ENCODE measurements at regions not wholly inside any gene's neighbourhood (a gene's known extent, or its start where the extent isn't known, plus 50 kb on each side); places are given as distances from the start of the nearest gene placed in this dataset.

DNA sequence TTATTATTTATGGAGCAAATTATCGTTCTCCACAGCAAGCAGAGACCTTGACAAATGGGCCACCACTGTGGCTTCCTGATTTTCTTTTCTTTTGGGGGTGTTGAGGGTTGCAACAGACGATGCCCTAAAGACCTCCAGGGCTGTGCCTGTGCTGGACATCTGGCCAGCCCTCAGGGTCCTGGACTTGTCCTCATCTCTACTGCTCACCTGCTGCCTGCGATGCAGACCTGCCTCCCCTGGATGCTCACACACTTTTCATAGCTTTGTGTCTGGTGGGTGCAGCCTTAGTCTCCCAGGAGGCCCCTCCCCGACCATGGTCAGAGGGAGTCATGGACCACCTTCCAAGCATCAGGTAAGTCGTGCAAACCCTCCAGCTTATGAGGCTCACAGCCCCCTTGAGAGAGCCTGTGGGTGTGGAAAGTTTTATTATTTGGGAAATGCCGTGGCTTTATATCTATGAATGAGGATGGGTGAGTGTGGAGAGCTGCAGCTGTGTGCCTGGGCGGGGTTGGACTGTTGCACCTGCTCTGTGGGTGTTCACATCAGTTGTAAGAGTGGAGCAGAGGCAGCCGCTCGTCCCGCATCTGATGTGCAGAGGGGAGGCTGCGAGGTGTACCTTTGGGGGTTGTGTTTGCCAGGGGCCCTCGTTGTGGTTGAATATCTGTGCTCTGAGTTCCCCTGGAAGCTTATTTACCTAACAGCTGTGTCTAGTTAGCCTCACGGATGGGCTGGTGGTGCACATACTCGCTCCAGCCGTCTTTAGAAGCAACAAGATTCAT, 126.3 kb upstream of the IRX4 start:
- DNase-seq (ENCODE audit: low read depth): no peak
- TF ChIP-seq, protein P1, sequence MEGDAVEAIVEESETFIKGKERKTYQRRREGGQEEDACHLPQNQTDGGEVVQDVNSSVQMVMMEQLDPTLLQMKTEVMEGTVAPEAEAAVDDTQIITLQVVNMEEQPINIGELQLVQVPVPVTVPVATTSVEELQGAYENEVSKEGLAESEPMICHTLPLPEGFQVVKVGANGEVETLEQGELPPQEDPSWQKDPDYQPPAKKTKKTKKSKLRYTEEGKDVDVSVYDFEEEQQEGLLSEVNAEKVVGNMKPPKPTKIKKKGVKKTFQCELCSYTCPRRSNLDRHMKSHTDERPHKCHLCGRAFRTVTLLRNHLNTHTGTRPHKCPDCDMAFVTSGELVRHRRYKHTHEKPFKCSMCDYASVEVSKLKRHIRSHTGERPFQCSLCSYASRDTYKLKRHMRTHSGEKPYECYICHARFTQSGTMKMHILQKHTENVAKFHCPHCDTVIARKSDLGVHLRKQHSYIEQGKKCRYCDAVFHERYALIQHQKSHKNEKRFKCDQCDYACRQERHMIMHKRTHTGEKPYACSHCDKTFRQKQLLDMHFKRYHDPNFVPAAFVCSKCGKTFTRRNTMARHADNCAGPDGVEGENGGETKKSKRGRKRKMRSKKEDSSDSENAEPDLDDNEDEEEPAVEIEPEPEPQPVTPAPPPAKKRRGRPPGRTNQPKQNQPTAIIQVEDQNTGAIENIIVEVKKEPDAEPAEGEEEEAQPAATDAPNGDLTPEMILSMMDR (IDR thresholded peaks at IDR 0.05; ENCODE audit: control insufficient read depth, extremely low read depth, insufficient read depth): no peak
- no peak overlapping the region for H3K4me3 ChIP-seq (ENCODE audit: low read depth, low read length)

DNA sequence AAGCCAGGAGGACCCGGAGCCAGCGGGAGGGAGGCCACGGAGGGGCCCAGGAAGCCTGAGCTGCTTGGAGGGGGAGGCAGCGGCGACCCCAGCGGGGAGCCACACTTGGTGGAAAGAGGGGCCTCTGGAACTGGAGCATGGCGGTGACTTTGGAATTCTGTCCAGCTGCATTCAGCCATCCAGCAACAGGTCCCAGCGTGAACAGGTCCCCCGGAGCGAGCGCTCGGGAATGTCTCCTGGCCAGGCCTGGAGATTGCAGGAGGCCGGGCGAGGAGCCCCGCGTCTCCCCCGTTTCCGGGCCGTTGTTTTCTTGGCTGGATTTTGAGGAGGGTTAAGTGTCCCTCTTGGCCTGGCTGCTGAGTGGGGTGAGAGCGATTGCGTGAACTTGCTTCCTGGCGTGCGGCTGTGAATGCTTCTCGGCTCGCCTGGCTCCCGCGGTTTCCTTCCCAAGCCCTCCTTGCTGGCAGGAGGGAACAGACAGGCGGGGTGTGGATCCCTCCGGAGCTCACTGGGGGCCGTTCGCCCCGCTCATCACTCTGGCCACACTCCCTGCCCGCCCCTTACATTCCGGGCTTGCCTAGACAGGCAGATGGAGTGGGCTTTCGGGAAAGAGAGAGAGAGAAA, 125.3 kb upstream of the IRX4 start:
- H3K4me3 ChIP-seq (ENCODE audit: low read depth, low read length): no peak overlapping the region
- TF ChIP-seq, protein P1 (IDR thresholded peaks at IDR 0.05; ENCODE audit: control insufficient read depth, extremely low read depth, insufficient read depth): no peak
- DNase-seq (ENCODE audit: low read depth): no peak

GRCh38 chr5:2007496-2007877, 124.8 kb upstream of the IRX4 start:
- TF ChIP-seq, protein P1 (IDR thresholded peaks at IDR 0.05; ENCODE audit: control insufficient read depth, extremely low read depth, insufficient read depth): no peak
- no peak overlapping the region for H3K4me3 ChIP-seq (ENCODE audit: low read depth, low read length)
- no peak for DNase-seq (ENCODE audit: low read depth)

- TF ChIP-seq, protein P1 (IDR thresholded peaks at IDR 0.05; ENCODE audit: control insufficient read depth, extremely low read depth, insufficient read depth): no peak
- no peak overlapping the region for H3K4me3 ChIP-seq (ENCODE audit: low read depth, low read length)
- no peak for DNase-seq (ENCODE audit: low read depth)
Observed at GRCh38 chr5:2006971-2007291, 124.2 kb upstream of the IRX4 start.

- H3K4me3 ChIP-seq (ENCODE audit: low read depth, low read length): no peak overlapping the region
- DNase-seq (ENCODE audit: low read depth): no peak
- TF ChIP-seq, protein P1 (IDR thresholded peaks at IDR 0.05; ENCODE audit: control insufficient read depth, extremely low read depth, insufficient read depth): no peak
Observed at GRCh38 chr5:2006193-2006970, 123.7 kb upstream of the IRX4 start.

- no peak overlapping the region for H3K4me3 ChIP-seq (ENCODE audit: low read depth, low read length)
- TF ChIP-seq, protein P1 (IDR thresholded peaks at IDR 0.05; ENCODE audit: control insufficient read depth, extremely low read depth, insufficient read depth): no peak
- DNase-seq (ENCODE audit: low read depth): no peak
Observed at GRCh38 chr5:2005101-2006041, 122.6 kb upstream of the IRX4 start.
